Right lobe of liver (tissue), 4 donors: ENCODE measurements at regions not wholly inside any gene's neighbourhood (a gene's known extent, or its start where the extent isn't known, plus 50 kb on each side); places are given as distances from the start of the nearest gene placed in this dataset.

Experiments used
- CTCF ChIP-seq, 4 donors: fragments of 200-600 bp in 3 of 4; fragments of 450-650 bp in 1 of 4; IDR thresholded peaks; one replicate each; pipeline versions ENCODE4 v1.5.1 to v1.8.0; 2016 to 2022; ENCODE audit warnings: antibody characterized with exemption in 4 of 4, mild to moderate bottlenecking in 2 of 4
- POLR2A ChIP-seq: fragments of 450-650 bp; IDR thresholded peaks from one replicate; pipeline ENCODE4 v1.6.1; 2017; ENCODE audit warnings: antibody characterized with exemption, mild to moderate bottlenecking
- donor health status: DM: no; HTN: no; CAD: no.
- donor health status: DM: no; HTN: no; CAD: no.
- donor health status: DM: no; HTN: yes; CAD: no.

- TF ChIP-seq CTCF (IDR thresholded peaks at IDR 0.05) (no peak), POLR2A (no peak)
Observed at GRCh38 chr5:2399096-2399495, 352.4 kb downstream of the IRX2 start.
